ENCODE measurements at regions not wholly inside any gene's neighbourhood (a gene's known extent, or its start where the extent isn't known, plus 50 kb on each side); places are given as distances from the start of the nearest gene placed in this dataset.

DNA sequence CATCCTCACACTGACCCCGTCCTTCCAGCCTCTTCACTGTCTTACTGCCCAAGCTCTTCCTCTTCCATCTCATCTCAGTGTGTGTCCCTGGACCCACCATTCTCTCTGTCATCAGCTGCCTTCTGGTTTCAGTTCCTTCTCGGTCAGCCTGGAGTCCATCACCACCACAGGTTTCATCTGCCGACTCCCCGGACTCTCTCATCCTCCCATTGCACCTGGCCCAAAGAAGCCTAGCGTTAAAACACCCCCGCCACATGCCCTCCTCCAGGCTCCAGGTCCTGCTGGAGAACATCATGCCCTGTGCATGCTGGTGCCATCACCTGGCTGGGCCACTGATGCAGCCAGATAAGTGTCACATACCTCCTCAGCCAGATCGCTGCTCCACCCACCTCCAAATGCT, 122.1 kb upstream of the GPR12 start:
- no TSS peak for BruUV-seq (replicated peaks)
- Mint-ChIP-seq H3K9me3 (ENCODE audit: unreplicated experiment) (peaks cover 12% of the 10 kb centered on the region), H3K36me3 (ENCODE audit: insufficient read depth, unreplicated experiment) (no peaks in the 10 kb centered on the region), H3K27ac (ENCODE audit: low read depth, unreplicated experiment) (no peak overlapping the region), H3K4me3 (ENCODE audit: unreplicated experiment) (no peak overlapping the region), H3K4me1 (ENCODE audit: insufficient read depth, unreplicated experiment) (peaks cover 13% of the 10 kb centered on the region), H3K27me3 (ENCODE audit: insufficient read depth, unreplicated experiment) (peaks cover 18% of the 10 kb centered on the region)
- POLR2A ChIA-PET = no interaction called here
- CTCF ChIA-PET = no interaction called here
- intact Hi-C loops (cut with micrococcal nuclease) = no loop called here
- TF ChIP-seq, protein P1, sequence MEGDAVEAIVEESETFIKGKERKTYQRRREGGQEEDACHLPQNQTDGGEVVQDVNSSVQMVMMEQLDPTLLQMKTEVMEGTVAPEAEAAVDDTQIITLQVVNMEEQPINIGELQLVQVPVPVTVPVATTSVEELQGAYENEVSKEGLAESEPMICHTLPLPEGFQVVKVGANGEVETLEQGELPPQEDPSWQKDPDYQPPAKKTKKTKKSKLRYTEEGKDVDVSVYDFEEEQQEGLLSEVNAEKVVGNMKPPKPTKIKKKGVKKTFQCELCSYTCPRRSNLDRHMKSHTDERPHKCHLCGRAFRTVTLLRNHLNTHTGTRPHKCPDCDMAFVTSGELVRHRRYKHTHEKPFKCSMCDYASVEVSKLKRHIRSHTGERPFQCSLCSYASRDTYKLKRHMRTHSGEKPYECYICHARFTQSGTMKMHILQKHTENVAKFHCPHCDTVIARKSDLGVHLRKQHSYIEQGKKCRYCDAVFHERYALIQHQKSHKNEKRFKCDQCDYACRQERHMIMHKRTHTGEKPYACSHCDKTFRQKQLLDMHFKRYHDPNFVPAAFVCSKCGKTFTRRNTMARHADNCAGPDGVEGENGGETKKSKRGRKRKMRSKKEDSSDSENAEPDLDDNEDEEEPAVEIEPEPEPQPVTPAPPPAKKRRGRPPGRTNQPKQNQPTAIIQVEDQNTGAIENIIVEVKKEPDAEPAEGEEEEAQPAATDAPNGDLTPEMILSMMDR (IDR thresholded peaks at IDR 0.05; ENCODE audit: unreplicated experiment) = no peak
- no peak for DNase-seq (ENCODE audit: unreplicated experiment)

DNA sequence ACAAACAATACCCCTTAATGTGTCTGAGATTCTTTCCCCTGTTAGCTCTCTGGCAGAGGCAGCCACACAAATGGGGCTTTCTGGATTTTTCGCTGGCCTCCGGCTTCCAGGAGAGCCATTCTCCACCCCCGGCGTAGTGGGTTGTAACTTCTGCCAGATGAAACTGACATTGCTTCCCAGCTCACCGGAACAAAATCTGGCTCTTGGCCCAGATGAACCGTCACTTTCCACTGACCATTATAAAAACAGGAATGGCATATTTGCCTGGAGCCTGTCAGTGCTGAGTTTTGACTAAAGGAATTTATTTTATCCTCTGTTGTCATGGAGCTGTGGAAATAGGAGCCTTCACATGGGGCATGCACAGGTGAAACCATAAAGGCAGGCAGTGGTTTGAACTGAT, 120.6 kb upstream of the GPR12 start:
- Mint-ChIP-seq H3K4me1 (ENCODE audit: insufficient read depth, unreplicated experiment) (peaks cover 13% of the 10 kb centered on the region), H3K27ac (ENCODE audit: low read depth, unreplicated experiment) (no peak overlapping the region), H3K9me3 (ENCODE audit: unreplicated experiment) (peaks cover 12% of the 10 kb centered on the region), H3K27me3 (ENCODE audit: insufficient read depth, unreplicated experiment) (peaks cover 26% of the 10 kb centered on the region), H3K4me3 (ENCODE audit: unreplicated experiment) (no peak overlapping the region), H3K36me3 (ENCODE audit: insufficient read depth, unreplicated experiment) (no peaks in the 10 kb centered on the region)
- DNase-seq (ENCODE audit: unreplicated experiment) = peak; percentile 54
- CTCF ChIA-PET = no interaction called here
- TF ChIP-seq, protein P1 (IDR thresholded peaks at IDR 0.05; ENCODE audit: unreplicated experiment) = no peak
- BruUV-seq (replicated peaks) = no TSS peak
- POLR2A ChIA-PET = interaction anchor here (0.7 kb wide), 1 partner anchor 63 kb away, joined by 3 read pairs; no protein-coding TSS in a partner anchor
- intact Hi-C loops (cut with micrococcal nuclease) = no loop called here

DNA sequence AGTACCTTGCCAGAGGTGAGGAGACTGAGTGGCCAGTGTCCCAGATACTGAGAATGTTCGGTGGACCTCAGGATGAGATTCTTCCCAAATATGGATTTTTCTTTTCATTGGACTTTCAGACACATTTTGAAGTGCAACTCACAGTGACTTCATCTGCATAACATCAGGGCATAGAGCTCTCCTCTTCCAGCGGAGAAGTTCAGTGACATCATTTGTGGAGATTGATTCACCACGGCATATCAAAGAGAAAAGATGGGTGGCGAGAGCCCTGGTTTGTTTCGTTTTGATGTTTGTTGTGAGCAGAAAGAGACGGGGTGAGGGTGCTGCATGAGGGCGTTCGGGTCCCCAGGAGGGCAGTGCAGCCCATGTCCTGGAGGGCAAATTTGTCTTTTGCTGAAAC, 120.1 kb upstream of the GPR12 start:
- Mint-ChIP-seq H3K27me3 (ENCODE audit: insufficient read depth, unreplicated experiment) (peaks cover 26% of the 10 kb centered on the region), H3K9me3 (ENCODE audit: unreplicated experiment) (peaks cover 9% of the 10 kb centered on the region), H3K4me1 (ENCODE audit: insufficient read depth, unreplicated experiment) (peaks cover 13% of the 10 kb centered on the region), H3K4me3 (ENCODE audit: unreplicated experiment) (peak overlapping the region; percentile 36), H3K36me3 (ENCODE audit: insufficient read depth, unreplicated experiment) (no peaks in the 10 kb centered on the region), H3K27ac (ENCODE audit: low read depth, unreplicated experiment) (no peak overlapping the region)
- DNase-seq (ENCODE audit: unreplicated experiment) = no peak
- ChIA-PET POLR2A (no interaction called here), CTCF (interaction anchor here (0.7 to 1.2 kb wide), 2 partner anchors 173 to 355 kb away, joined by 3 to 4 read pairs; no protein-coding TSS in a partner anchor)
- intact Hi-C loops (cut with micrococcal nuclease) = no loop called here
- no TSS peak for BruUV-seq (replicated peaks)
- TF ChIP-seq, protein P1 (IDR thresholded peaks at IDR 0.05; ENCODE audit: unreplicated experiment) = no peak

DNA sequence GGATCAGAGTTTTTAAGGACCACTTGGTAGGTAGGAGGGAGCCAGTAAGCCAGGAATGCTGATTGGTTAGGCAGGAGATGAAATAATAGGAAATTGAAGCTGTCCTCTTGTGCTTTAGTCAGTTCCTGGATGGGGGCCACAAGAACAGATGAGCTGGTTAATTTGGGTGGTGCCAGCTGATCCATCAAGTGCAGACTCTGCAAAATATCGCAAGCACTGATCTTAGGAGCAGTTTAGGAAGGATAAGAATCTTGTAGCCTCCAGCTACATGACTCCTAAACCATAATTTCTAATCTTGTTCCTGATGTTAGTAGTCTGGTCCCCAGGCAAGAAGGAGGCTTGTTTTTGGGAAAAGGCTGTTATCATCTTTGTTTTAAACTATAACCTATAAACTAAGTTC, 117.9 kb upstream of the GPR12 start:
- intact Hi-C loops (cut with micrococcal nuclease) = no loop called here
- peaks cover 13% of the 10 kb centered on the region for H3K4me1 Mint-ChIP-seq (ENCODE audit: insufficient read depth, unreplicated experiment)

More for the DNA sequence above, 117.9 kb upstream of the GPR12 start:
- ChIA-PET POLR2A (no interaction called here), CTCF (interaction anchor here (0.7 to 1.0 kb wide), 2 partner anchors 52 to 68 kb away, joined by 3 read pairs; no protein-coding TSS in a partner anchor)
- Mint-ChIP-seq H3K9me3 (ENCODE audit: unreplicated experiment) (no peaks in the 10 kb centered on the region), H3K4me3 (ENCODE audit: unreplicated experiment) (no peak overlapping the region), H3K36me3 (ENCODE audit: insufficient read depth, unreplicated experiment) (no peaks in the 10 kb centered on the region), H3K27me3 (ENCODE audit: insufficient read depth, unreplicated experiment) (peaks cover 37% of the 10 kb centered on the region), H3K27ac (ENCODE audit: low read depth, unreplicated experiment) (no peak overlapping the region)
- TF ChIP-seq, protein P1 (IDR thresholded peaks at IDR 0.05; ENCODE audit: unreplicated experiment) = no peak
- no TSS peak for BruUV-seq (replicated peaks)
- no peak for DNase-seq (ENCODE audit: unreplicated experiment)

All from MCF 10A (cell line).